GM23248 (cell line): ENCODE measurements at regions not wholly inside any gene's neighbourhood (a gene's known extent, or its start where the extent isn't known, plus 50 kb on each side); places are given as distances from the start of the nearest gene placed in this dataset.

Source experiments
- DNase-seq: peaks from one replicate; pipeline ENCODE4 v3.0.0-alpha.2; 2015
- H2AFZ ChIP-seq: fragments of 200-600 bp; sonication (generic); 2 replicates; pipeline ENCODE4 v1.6.1; 2016; ENCODE audit warnings: antibody characterized with exemption
- H3F3A ChIP-seq: fragments of 200-600 bp; sonication (generic); 2 replicates; pipeline ENCODE4 v1.6.1; 2016; ENCODE audit warnings: mild to moderate bottlenecking, antibody characterized with exemption, mixed run types; ENCODE audit not compliant: insufficient read depth
- H3K27ac ChIP-seq: fragments of 200-600 bp; sonication (generic); 2 replicates; pipeline ENCODE4 v1.5.1; 2016; ENCODE audit warnings: mild to moderate bottlenecking
- H3K27me3 ChIP-seq: fragments of 200-600 bp; sonication (generic); replicated peaks from 2 replicates; pipeline ENCODE4 v1.6.1; 2016; ENCODE audit warnings: mild to moderate bottlenecking; ENCODE audit not compliant: insufficient read depth
- H3K36me3 ChIP-seq: fragments of 200-600 bp; sonication (generic); 2 replicates; pipeline ENCODE4 v1.6.1; 2016; ENCODE audit warnings: low read depth, mild to moderate bottlenecking
- H3K4me1 ChIP-seq: fragments of 200-600 bp; sonication (generic); 2 replicates; pipeline ENCODE4 v1.6.1; 2016; ENCODE audit warnings: mild to moderate bottlenecking; ENCODE audit not compliant: insufficient read depth
- H3K4me2 ChIP-seq: fragments of 200-600 bp; sonication (generic); one replicate; pipeline ENCODE4 v1.6.1; 2016; ENCODE audit warnings: mild to moderate bottlenecking; ENCODE audit not compliant: unreplicated experiment
- H3K4me3 ChIP-seq: fragments of 200-600 bp; sonication (generic); 2 replicates; pipeline ENCODE4 v1.5.1; 2016; ENCODE audit warnings: mild to moderate bottlenecking
- H3K79me2 ChIP-seq: fragments of 200-600 bp; sonication (generic); 2 replicates; pipeline ENCODE4 v1.6.1; 2016; ENCODE audit warnings: mild to moderate bottlenecking; ENCODE audit not compliant: insufficient read depth
- H3K9ac ChIP-seq: fragments of 200-600 bp; sonication (generic); 2 replicates; pipeline ENCODE4 v1.6.1; 2016; ENCODE audit warnings: mild to moderate bottlenecking
- H3K9me2 ChIP-seq: fragments of 200-600 bp; sonication (generic); 2 replicates; pipeline ENCODE4 v1.6.1; 2016; ENCODE audit warnings: mixed run types, mild to moderate bottlenecking, moderate library complexity; ENCODE audit not compliant: insufficient read depth
- H3K9me3 ChIP-seq: fragments of 200-600 bp; sonication (generic); one replicate; pipeline ENCODE4 v1.6.1; 2017; ENCODE audit warnings: low read depth
- H4K20me1 ChIP-seq: fragments of 200-600 bp; sonication (generic); 2 replicates; pipeline ENCODE4 v1.6.0; 2016; ENCODE audit not compliant: insufficient read depth
- EZH2 ChIP-seq: fragments of 200-600 bp; sonication (generic); IDR thresholded peaks from 2 replicates; pipeline ENCODE4 v1.6.1; 2018; ENCODE audit warnings: antibody characterized with exemption, mild to moderate bottlenecking; ENCODE audit not compliant: insufficient read depth, poor library complexity, severe bottlenecking
- EZH2phosphoT487 ChIP-seq: fragments of 200-600 bp; sonication (generic); IDR thresholded peaks from 2 replicates; pipeline ENCODE4 v1.6.1; 2018; ENCODE audit warnings: antibody characterized with exemption, moderate library complexity, mild to moderate bottlenecking, low read depth; ENCODE audit not compliant: insufficient read depth
- WGBS, 2 experiments: methylation state at CpG; one replicate each; pipeline ENCODE4 v1.1.6; 2015 to 2017; ENCODE audit warnings: low lambda C conversion rate in 2 of 2, low coverage in 1 of 2; ENCODE audit errors: missing lambda C conversion rate in 2 of 2; 5-methylcytosine and 5-hydroxymethylcytosine counted together
- in situ Hi-C: fragments of 300-500 bp; cut with MboI; formaldehyde crosslinking; loops from 2 replicates; pipeline ENCODE4 v1.15.0; 2020

GRCh38 chr2:194618432-194618831 lies 1038.6 kb upstream of the SLC39A10 start:
- Histone ChIP-seq H3K4me3 (no peak overlapping the region), H3K27ac (no peak overlapping the region), H4K20me1 (no peaks in the 10 kb centered on the region), H3K79me2 (no peaks in the 10 kb centered on the region), H3K9me3 (no peaks in the 10 kb centered on the region), H3K4me1 (no peaks in the 10 kb centered on the region), H3K9ac (no peak overlapping the region), H3K9me2 (no peaks in the 10 kb centered on the region), H3K36me3 (no peaks in the 10 kb centered on the region), H2AFZ (no peak overlapping the region), H3F3A (no peaks in the 10 kb centered on the region), H3K27me3 (no peaks in the 10 kb centered on the region), H3K4me2 (no peak overlapping the region)
- DNase-seq: no peak
- in situ Hi-C loops: no loop called here
- TF ChIP-seq EZH2phosphoT487 (no peak), EZH2 (no peak)

GRCh38 chr2:194616334-194616733 lies 1040.7 kb upstream of the SLC39A10 start:
- no peak overlapping the region for H3K27ac ChIP-seq
- H3K4me1 ChIP-seq: no peaks in the 10 kb centered on the region
- no peaks in the 10 kb centered on the region for H3K9me2 ChIP-seq
- H3K36me3 ChIP-seq: no peaks in the 10 kb centered on the region
- no peaks in the 10 kb centered on the region for H3K27me3 ChIP-seq
- no peak overlapping the region for H2AFZ ChIP-seq
- H4K20me1 ChIP-seq: no peaks in the 10 kb centered on the region
- no peak for DNase-seq
- no peaks in the 10 kb centered on the region for H3K79me2 ChIP-seq
- no peaks in the 10 kb centered on the region for H3F3A ChIP-seq
- H3K4me2 ChIP-seq: no peak overlapping the region
- no peak overlapping the region for H3K4me3 ChIP-seq
- no peak for TF ChIP-seq EZH2
- TF ChIP-seq EZH2phosphoT487: no peak
- 0% methylated on average over 1 of the region's 1 CpG for WGBS, 2 experiments
- in situ Hi-C loops: no loop called here
- no peak overlapping the region for H3K9ac ChIP-seq
- H3K9me3 ChIP-seq: no peaks in the 10 kb centered on the region

- H3K27ac ChIP-seq: no peak overlapping the region
- H3F3A ChIP-seq: no peaks in the 10 kb centered on the region
- no peaks in the 10 kb centered on the region for H3K9me2 ChIP-seq
- no peak overlapping the region for H3K4me3 ChIP-seq
- H3K27me3 ChIP-seq: no peaks in the 10 kb centered on the region
- TF ChIP-seq EZH2phosphoT487: no peak
- no peak for TF ChIP-seq EZH2
- no peak overlapping the region for H3K4me2 ChIP-seq
- in situ Hi-C loops: no loop called here
- no peak for DNase-seq
- H4K20me1 ChIP-seq: no peaks in the 10 kb centered on the region
- H3K4me1 ChIP-seq: no peaks in the 10 kb centered on the region
- H3K79me2 ChIP-seq: no peaks in the 10 kb centered on the region
- no peak overlapping the region for H2AFZ ChIP-seq
- H3K36me3 ChIP-seq: no peaks in the 10 kb centered on the region
- H3K9ac ChIP-seq: no peak overlapping the region
- H3K9me3 ChIP-seq: no peaks in the 10 kb centered on the region
Measured at GRCh38 chr2:194610297-194610696, 1046.7 kb upstream of the SLC39A10 start.

DNA sequence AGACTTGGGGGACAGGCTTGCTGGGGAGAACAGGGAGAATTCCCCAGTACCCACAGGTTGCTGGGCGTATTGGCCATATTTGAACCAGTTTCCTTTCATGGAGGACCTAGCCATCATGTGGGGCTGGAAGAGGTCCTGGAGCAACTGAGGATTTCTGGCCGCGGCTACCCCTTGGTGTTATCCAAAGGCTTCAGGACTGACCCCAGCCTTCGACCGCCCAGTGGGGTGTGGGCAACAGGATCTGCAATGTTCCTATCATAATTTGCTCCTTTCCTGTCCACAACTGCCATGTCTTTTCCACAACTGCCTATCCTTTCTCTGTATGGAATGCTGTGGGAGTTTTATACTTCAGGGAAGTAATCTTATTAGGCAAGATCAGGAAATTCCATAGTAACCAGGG lies 1053.6 kb upstream of the SLC39A10 start:
- no peak for DNase-seq
- no peak overlapping the region for H2AFZ ChIP-seq
- TF ChIP-seq EZH2phosphoT487: no peak
- no peak for TF ChIP-seq EZH2
- 24 to 33% methylated on average over 5 of the region's 5 CpGs for WGBS, 2 experiments
- no peak overlapping the region for H3K9ac ChIP-seq
- H3F3A ChIP-seq: no peaks in the 10 kb centered on the region
- no peak overlapping the region for H3K4me3 ChIP-seq
- no peaks in the 10 kb centered on the region for H3K4me1 ChIP-seq
- in situ Hi-C loops: no loop called here
- H3K27ac ChIP-seq: no peak overlapping the region
- no peak overlapping the region for H3K4me2 ChIP-seq
- H3K9me2 ChIP-seq: no peaks in the 10 kb centered on the region
- no peaks in the 10 kb centered on the region for H4K20me1 ChIP-seq
- no peaks in the 10 kb centered on the region for H3K27me3 ChIP-seq
- H3K79me2 ChIP-seq: no peaks in the 10 kb centered on the region
- no peaks in the 10 kb centered on the region for H3K9me3 ChIP-seq
- H3K36me3 ChIP-seq: no peaks in the 10 kb centered on the region

GRCh38 chr2:194602750-194603149 lies 1054.3 kb upstream of the SLC39A10 start:
- Histone ChIP-seq H3F3A (no peaks in the 10 kb centered on the region), H3K27me3 (no peaks in the 10 kb centered on the region), H3K27ac (no peak overlapping the region), H4K20me1 (no peaks in the 10 kb centered on the region), H3K4me3 (no peak overlapping the region), H3K79me2 (no peaks in the 10 kb centered on the region), H3K9ac (no peak overlapping the region), H3K9me2 (no peaks in the 10 kb centered on the region), H3K9me3 (no peaks in the 10 kb centered on the region), H3K4me2 (no peak overlapping the region), H3K4me1 (no peaks in the 10 kb centered on the region), H2AFZ (no peak overlapping the region), H3K36me3 (no peaks in the 10 kb centered on the region)
- TF ChIP-seq EZH2phosphoT487: no peak
- TF ChIP-seq EZH2: no peak
- no peak for DNase-seq
- in situ Hi-C loops: no loop called here
- WGBS, 2 experiments: 21 to 29% methylated on average over 5 of the region's 5 CpGs
